Ectodermal cell (in vitro differentiated cells): ENCODE measurements at regions not wholly inside any gene's neighbourhood (a gene's known extent, or its start where the extent isn't known, plus 50 kb on each side); places are given as distances from the start of the nearest gene placed in this dataset.
"Not testable (repeated sequence)": the region's sequence is repeated elsewhere in the genome, so short reads cannot be mapped to it uniquely, and the experiment has no call there.

Source experiments
- H3K27ac ChIP-seq: 2 replicates; pipeline ENCODE4 v1.7.0; 2013; ENCODE audit warnings: mild to moderate bottlenecking, low read depth, low read length; ENCODE audit not compliant: insufficient read depth, poor library complexity, severe bottlenecking
- H3K27me3 ChIP-seq: 2 replicates; pipeline ENCODE4 v1.7.0; 2013; ENCODE audit warnings: mild to moderate bottlenecking, low read length; ENCODE audit not compliant: insufficient read depth, control insufficient read depth, poor library complexity, severe bottlenecking
- H3K36me3 ChIP-seq: one replicate; pipeline ENCODE4 v1.7.0; 2013; ENCODE audit warnings: low read length; ENCODE audit not compliant: control insufficient read depth, insufficient read depth
- H3K4me1 ChIP-seq: one replicate; pipeline ENCODE4 v1.7.0; 2013; ENCODE audit warnings: low read length; ENCODE audit not compliant: control insufficient read depth, insufficient read depth
- H3K4me3 ChIP-seq: 2 replicates; pipeline ENCODE4 v1.7.0; 2013; ENCODE audit warnings: low read depth, low read length, control low read depth; ENCODE audit not compliant: insufficient read depth
- H3K9me3 ChIP-seq: 2 replicates; pipeline ENCODE4 v1.7.0; 2013; ENCODE audit warnings: mild to moderate bottlenecking, low read length, moderate library complexity; ENCODE audit not compliant: control insufficient read depth
- WGBS, 2 experiments: methylation state at CpG; one replicate each; pipeline ENCODE4 v1.1.7; 2013; ENCODE audit warnings: missing lambda C conversion rate in 2 of 2; 5-methylcytosine and 5-hydroxymethylcytosine counted together

DNA sequence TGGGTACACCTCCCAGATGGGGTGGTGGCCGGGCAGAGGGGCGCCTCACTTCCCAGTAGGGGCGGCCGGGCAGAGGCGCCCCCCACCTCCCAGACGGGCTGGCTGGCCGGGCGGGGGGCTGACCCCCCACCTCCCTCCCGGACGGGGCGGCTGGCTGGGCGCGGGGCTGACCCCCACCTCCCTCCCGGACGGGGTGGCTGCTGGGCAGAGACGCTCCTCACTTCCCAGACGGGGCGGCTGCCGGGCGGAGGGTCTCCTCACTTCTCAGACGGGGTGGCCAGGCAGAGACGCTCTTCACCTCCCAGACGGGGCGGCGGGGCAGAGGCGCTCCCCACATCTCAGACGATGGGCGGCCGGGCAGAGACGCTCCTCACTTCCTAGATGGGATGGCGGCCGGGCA is 240.6 kb downstream of the IL20RB start:
- 94 to 96% methylated on average over 29 to 31 of the region's 32 CpGs for WGBS, 2 experiments
- not testable (repeated sequence) for H3K4me3 ChIP-seq

DNA sequence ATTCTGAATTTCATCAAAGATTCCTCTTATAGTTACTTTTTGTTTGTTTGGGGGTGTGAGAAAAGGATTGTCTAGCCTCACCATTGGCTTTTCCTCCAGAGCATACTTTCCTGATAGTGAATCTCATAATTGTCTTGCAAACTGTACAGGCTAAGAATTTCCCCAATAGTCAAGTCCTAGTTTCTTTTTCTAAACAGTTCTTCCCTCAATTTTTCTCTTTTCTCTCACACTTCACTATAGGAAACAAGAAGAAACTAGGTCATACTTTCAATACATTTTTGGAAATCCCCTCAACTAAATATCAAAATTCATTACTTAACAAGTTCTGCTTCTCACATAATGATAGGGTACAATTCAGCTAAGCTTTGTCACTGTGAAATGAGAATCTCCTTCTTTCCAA is 241.9 kb downstream of the IL20RB start:
- Histone ChIP-seq H3K27me3 (no peaks in the 10 kb centered on the region), H3K4me1 (no peaks in the 10 kb centered on the region), H3K36me3 (no peaks in the 10 kb centered on the region)

More for the DNA sequence above, 240.6 kb downstream of the IL20RB start:
- H3K27me3 ChIP-seq, H3K36me3 ChIP-seq, H3K9me3 ChIP-seq, H3K4me1 ChIP-seq, H3K27ac ChIP-seq: not testable (repeated sequence)

DNA sequence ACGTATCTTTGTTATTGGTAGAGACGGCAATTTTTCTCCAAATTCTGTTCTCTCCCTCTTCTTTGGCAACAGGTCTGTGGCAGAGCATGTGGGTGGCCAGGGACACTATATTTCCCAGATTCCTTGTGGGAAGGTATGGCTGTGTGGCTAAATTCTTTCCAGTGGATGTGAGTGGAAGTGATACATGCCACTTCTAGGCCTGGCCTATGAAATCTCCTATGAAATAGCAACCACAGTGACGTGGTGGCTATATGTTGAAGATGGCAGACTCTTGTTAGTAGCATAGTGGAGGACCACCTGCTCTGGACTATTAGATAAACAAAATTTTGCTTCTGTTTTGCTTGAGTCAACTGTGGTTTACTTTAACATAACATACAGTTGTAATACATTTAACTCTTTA is 243.3 kb downstream of the IL20RB start:
- Histone ChIP-seq H3K4me1 (no peaks in the 10 kb centered on the region), H3K9me3 (no peaks in the 10 kb centered on the region), H3K27me3 (no peaks in the 10 kb centered on the region), H3K36me3 (no peaks in the 10 kb centered on the region), H3K4me3 (no peak overlapping the region), H3K27ac (no peak overlapping the region)
- 92 to 96% methylated on average over 3 of the region's 3 CpGs for WGBS, 2 experiments

More for the DNA sequence above, 241.9 kb downstream of the IL20RB start:
- no peak overlapping the region for H3K4me3 ChIP-seq
- H3K27ac ChIP-seq, result no peak overlapping the region
- no peaks in the 10 kb centered on the region for H3K9me3 ChIP-seq

DNA sequence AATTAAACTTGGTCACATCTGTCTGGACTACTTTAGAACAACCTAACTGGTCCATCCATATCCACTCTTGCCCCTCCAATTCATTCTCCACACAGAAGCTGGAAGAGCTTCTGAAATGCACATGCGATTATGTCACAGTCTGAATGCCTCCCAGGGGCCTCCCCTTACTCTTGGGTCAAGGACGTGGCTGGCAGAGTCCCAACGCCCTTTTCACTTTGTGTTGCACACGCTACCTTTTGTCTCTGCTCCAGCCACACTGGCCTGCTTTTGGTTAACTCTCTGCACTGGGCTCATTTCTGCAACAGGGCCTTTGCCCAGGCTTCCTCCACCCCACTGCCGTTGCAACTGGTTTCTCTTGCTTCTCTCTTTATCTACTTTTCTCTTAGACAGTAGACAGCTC is 245.2 kb downstream of the IL20RB start:
- Histone ChIP-seq H3K4me3 (no peak overlapping the region), H3K27me3 (no peaks in the 10 kb centered on the region), H3K9me3 (no peaks in the 10 kb centered on the region), H3K27ac (no peak overlapping the region), H3K4me1 (no peaks in the 10 kb centered on the region), H3K36me3 (no peaks in the 10 kb centered on the region)
- 92 to 94% methylated on average over 5 of the region's 5 CpGs for WGBS, 2 experiments

DNA sequence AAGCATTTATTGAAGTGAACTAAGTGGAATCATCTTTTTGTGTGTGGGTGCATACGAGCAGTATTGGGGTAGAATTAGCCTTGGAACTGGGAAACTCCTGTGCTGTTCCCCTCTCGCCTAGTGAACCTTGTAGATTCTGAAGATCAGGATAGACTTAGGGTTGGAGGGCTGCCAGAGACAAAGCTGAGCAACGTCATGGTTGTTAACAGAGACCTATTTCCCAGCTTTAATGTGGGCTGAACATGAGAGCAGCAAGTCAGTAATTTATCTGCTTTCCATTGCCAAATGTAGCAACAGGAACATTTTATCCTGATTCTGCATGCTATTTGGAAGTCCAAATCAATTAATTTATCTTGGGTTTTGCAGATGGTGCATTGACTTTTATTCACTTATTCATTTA is 246.6 kb downstream of the IL20RB start:
- Histone ChIP-seq H3K36me3 (no peaks in the 10 kb centered on the region), H3K27ac (no peak overlapping the region), H3K4me3 (no peak overlapping the region), H3K4me1 (no peaks in the 10 kb centered on the region), H3K9me3 (no peaks in the 10 kb centered on the region), H3K27me3 (no peaks in the 10 kb centered on the region)
- 87 to 96% methylated on average over 3 of the region's 3 CpGs for WGBS, 2 experiments

DNA sequence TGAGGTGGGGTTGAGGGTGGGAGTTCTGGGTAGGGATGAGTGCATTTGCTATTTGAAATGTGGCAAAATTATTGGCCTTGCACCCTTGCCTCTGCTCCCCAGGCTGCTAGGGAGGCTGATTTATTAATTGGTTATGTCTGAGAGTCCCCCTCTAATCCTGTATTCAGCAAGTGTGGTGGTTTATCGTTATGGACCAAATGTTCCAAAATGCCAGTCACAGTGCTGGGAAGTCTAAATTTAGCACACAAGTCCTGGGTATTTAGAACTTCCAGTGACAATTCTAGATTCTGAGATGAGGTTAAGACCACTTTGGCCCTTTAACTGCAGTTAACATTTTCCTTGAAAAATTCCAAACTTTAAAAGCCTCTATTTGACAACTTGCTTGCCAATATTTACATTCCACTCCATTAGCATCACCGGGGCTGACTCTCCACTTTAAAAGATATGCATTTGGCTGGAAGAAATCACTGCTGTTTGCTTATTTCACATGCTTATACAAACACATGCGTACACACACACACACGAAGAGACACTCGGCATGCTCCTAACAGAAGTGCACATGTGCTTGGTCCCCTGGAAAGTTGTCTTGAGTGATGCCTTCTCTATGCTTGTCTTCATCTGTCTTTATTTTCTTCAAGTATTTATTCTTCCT is 247.7 kb downstream of the IL20RB start:
- H3K4me1 ChIP-seq, result no peaks in the 10 kb centered on the region
- WGBS, 2 experiments, result 84 to 85% methylated on average over 5 of the region's 5 CpGs
- H3K9me3 ChIP-seq, result no peaks in the 10 kb centered on the region
- no peak overlapping the region for H3K27ac ChIP-seq
- no peak overlapping the region for H3K4me3 ChIP-seq
- H3K27me3 ChIP-seq, result no peaks in the 10 kb centered on the region
- no peaks in the 10 kb centered on the region for H3K36me3 ChIP-seq

DNA sequence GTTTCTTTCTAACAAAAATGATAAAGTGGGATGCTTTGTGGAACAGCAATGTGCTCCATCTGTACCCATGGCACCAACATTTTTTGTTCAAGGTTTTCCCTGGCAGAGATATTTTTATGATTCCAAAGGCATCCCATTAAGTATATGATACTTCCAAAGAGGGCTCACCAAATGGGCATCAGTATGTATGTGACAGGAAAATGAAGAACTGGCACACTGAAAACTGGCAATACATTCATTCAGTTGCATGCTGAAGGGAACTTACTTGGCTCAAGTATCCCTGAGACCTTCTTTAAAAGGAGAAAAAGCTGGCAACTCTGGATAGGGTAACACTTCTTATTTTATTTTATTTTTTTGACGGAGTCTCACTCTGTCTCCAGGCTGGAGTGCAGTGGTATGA is 249.8 kb downstream of the IL20RB start:
- Histone ChIP-seq H3K27me3 (no peaks in the 10 kb centered on the region), H3K36me3 (no peaks in the 10 kb centered on the region), H3K4me1 (no peaks in the 10 kb centered on the region), H3K9me3 (no peaks in the 10 kb centered on the region), H3K27ac (no peak overlapping the region), H3K4me3 (no peak overlapping the region)
- WGBS, 2 experiments, result 97 to 100% methylated on average over 1 of the region's 1 CpG

DNA sequence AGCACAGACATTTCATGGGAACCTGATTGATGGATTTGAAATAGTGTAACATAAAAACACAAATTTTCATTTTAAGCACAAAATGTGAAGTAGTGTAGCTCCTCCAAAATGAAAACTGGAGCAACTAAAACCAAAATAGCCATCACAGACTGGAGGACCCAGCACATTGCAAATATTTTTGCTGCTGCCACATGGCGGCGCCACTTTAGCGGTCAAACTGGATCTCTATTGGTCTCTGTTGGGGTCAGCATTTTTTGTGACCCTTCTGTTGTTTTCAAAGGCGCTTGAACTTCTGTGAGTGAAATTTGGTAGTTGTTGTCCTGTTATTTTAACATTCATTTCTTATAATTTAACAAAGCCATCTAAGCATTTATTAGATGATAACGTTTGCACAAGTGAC is 259.9 kb downstream of the IL20RB start:
- WGBS, 2 experiments, result 34 to 46% methylated on average over 4 to 5 of the region's 5 CpGs
- Histone ChIP-seq H3K4me3 (no peak overlapping the region), H3K27me3 (no peaks in the 10 kb centered on the region), H3K36me3 (no peaks in the 10 kb centered on the region), H3K9me3 (no peaks in the 10 kb centered on the region), H3K27ac (no peak overlapping the region), H3K4me1 (no peaks in the 10 kb centered on the region)

DNA sequence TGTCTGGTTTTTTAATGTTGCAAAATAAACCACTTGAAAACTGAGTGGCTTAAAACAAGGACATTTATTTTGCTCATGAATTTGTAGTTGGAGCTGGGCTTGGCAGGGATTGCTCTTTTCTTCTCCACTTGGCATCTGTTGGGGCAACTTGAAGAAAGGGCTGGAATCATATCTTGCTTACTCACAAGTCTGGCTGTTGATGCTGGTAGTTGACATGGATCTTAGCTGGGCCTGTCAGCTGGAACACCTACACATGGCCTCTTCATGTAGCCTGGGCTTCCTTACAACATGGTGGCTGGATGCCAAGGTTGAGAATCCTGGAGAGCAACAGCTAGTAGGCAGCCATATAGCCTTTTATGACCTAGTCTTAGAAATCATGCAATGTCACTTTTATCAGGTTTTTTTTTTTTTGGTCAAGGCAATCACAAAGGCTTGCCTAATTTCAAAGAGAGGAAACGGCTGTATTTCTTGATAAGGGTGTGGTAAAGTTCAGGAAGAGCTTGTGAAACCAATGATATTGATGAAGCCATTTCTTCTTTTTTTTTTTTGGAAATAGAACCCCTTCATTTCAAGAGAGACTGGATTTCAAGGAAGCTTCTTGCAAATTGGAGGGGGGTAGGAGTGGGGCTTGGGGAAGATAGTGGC is 262.1 kb downstream of the IL20RB start:
- Histone ChIP-seq H3K27me3 (no peaks in the 10 kb centered on the region), H3K4me1 (no peaks in the 10 kb centered on the region), H3K4me3 (no peak overlapping the region), H3K27ac (no peak overlapping the region), H3K36me3 (no peaks in the 10 kb centered on the region), H3K9me3 (no peaks in the 10 kb centered on the region)
- WGBS, 2 experiments, result 94 to 100% methylated on average over 1 of the region's 1 CpG

DNA sequence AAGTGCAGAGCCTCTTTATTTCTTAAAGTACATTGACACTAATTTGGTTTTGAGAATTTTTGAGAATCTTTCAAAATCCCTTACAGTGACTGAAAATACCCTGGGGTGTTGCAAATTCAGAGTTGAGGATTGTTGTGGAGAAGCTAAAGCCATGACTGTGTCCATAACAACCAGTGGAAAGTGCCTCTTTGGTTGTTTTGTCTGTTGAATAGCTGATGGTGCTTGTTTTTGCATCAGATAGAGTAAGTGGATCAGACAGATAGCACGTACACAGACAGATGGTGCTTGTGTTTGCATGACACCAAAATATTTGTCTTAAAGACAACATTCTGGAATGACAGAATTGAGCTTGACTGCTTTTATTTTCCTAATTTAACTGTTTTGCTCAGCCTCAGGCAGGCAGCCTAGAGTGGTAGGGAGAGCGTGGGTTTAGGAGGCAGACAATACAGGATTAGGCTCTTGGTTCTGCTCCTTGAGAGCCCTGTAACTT is 265.0 kb downstream of the IL20RB start:
- no peak overlapping the region for H3K4me3 ChIP-seq

More for the DNA sequence above, 265.0 kb downstream of the IL20RB start:
- WGBS, 2 experiments, result 84% methylated on average over 2 of the region's 2 CpGs
- Histone ChIP-seq H3K27me3 (no peaks in the 10 kb centered on the region), H3K27ac (no peak overlapping the region), H3K9me3 (no peaks in the 10 kb centered on the region), H3K4me1 (no peaks in the 10 kb centered on the region), H3K36me3 (no peaks in the 10 kb centered on the region)
